ENCODE measurements at regions not wholly inside any gene's neighbourhood (a gene's known extent, or its start where the extent isn't known, plus 50 kb on each side); places are given as distances from the start of the nearest gene placed in this dataset.

DNA sequence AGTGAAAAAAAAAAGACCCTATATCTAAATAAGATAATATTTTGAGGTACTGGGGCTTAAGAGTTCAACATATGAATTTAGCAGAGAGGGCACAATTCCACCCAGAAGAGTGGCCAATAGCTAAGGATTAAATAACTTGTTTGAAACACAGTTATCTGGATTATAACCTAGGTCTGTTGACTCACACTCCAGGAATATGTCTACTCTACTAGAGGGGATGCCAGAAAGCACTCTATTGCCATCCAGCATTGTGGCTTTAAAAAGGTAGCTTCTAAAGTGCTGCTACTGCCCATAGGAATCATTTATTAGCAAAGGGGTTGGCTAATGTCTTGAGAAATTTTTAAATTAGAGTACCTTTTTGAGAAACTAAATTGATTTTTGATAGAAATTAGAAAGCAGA lies 102.2 kb downstream of the PPP1R3A start:
- H4K20me1 ChIP-seq (ENCODE audit: insufficient read depth, low read length, poor library complexity, severe bottlenecking), result no peaks in the 10 kb centered on the region

GRCh38 chr7:113813471-113813870 lies 105.3 kb downstream of the PPP1R3A start:
- Histone ChIP-seq H3K79me2 (ENCODE audit: insufficient read depth, low read length) (no peaks in the 10 kb centered on the region), H3K9me3 (ENCODE audit: insufficient read depth, low read depth, low read length) (no peaks in the 10 kb centered on the region), H4K20me1 (ENCODE audit: insufficient read depth, low read length, poor library complexity, severe bottlenecking) (no peaks in the 10 kb centered on the region), H3K36me3 (ENCODE audit: insufficient read depth, low read length) (no peaks in the 10 kb centered on the region), H3F3A (ENCODE audit: low read depth) (no peaks in the 10 kb centered on the region), H3K4me2 (ENCODE audit: low read depth, low read length, poor library complexity, severe bottlenecking) (no peak overlapping the region), H3K27me3 (ENCODE audit: insufficient read depth, low read length, poor library complexity, severe bottlenecking) (no peaks in the 10 kb centered on the region), H3K4me1 (ENCODE audit: insufficient read depth, low read length, poor library complexity, severe bottlenecking) (no peaks in the 10 kb centered on the region), H2AFZ (ENCODE audit: low read length) (no peak overlapping the region), H3K4me3 (ENCODE audit: low read length, poor library complexity, severe bottlenecking) (no peak overlapping the region), H3K9me2 (replicated peaks; ENCODE audit: low read depth, low read length) (no peaks in the 10 kb centered on the region), H3K9ac (ENCODE audit: low read depth, low read length, poor library complexity, severe bottlenecking) (no peak overlapping the region)
- TF ChIP-seq CTCF (conservative IDR thresholded peaks at IDR 0.05; ENCODE audit: low read length), result no peak

More for the DNA sequence above, 102.2 kb downstream of the PPP1R3A start:
- Histone ChIP-seq H3K36me3 (ENCODE audit: insufficient read depth, low read length) (no peaks in the 10 kb centered on the region), H3F3A (ENCODE audit: low read depth) (no peaks in the 10 kb centered on the region), H3K9ac (ENCODE audit: low read depth, low read length, poor library complexity, severe bottlenecking) (no peak overlapping the region), H3K4me2 (ENCODE audit: low read depth, low read length, poor library complexity, severe bottlenecking) (no peak overlapping the region), H3K9me3 (ENCODE audit: insufficient read depth, low read depth, low read length) (no peaks in the 10 kb centered on the region), H3K79me2 (ENCODE audit: insufficient read depth, low read length) (no peaks in the 10 kb centered on the region), H3K27me3 (ENCODE audit: insufficient read depth, low read length, poor library complexity, severe bottlenecking) (no peaks in the 10 kb centered on the region), H3K4me1 (ENCODE audit: insufficient read depth, low read length, poor library complexity, severe bottlenecking) (no peaks in the 10 kb centered on the region), H2AFZ (ENCODE audit: low read length) (no peak overlapping the region), H3K4me3 (ENCODE audit: low read length, poor library complexity, severe bottlenecking) (no peak overlapping the region), H3K9me2 (replicated peaks; ENCODE audit: low read depth, low read length) (no peaks in the 10 kb centered on the region)
- TF ChIP-seq CTCF (conservative IDR thresholded peaks at IDR 0.05; ENCODE audit: low read length), result no peak
- TF ChIP-seq EZH2phosphoT487 (IDR thresholded peaks at IDR 0.05; ENCODE audit: borderline replicate concordance), result no peak

- H2AFZ ChIP-seq (ENCODE audit: low read length), result no peak overlapping the region
- H3K4me1 ChIP-seq (ENCODE audit: insufficient read depth, low read length, poor library complexity, severe bottlenecking), result no peaks in the 10 kb centered on the region
- H3K27me3 ChIP-seq (ENCODE audit: insufficient read depth, low read length, poor library complexity, severe bottlenecking), result no peaks in the 10 kb centered on the region
Observed at GRCh38 chr7:113812591-113813255, 106.1 kb downstream of the PPP1R3A start.

More at GRCh38 chr7:113812591-113813255, 106.1 kb downstream of the PPP1R3A start:
- Histone ChIP-seq H3K4me2 (ENCODE audit: low read depth, low read length, poor library complexity, severe bottlenecking) (no peak overlapping the region), H3K9me2 (replicated peaks; ENCODE audit: low read depth, low read length) (no peaks in the 10 kb centered on the region), H3K36me3 (ENCODE audit: insufficient read depth, low read length) (no peaks in the 10 kb centered on the region), H3F3A (ENCODE audit: low read depth) (no peaks in the 10 kb centered on the region), H3K9ac (ENCODE audit: low read depth, low read length, poor library complexity, severe bottlenecking) (no peak overlapping the region), H3K79me2 (ENCODE audit: insufficient read depth, low read length) (no peaks in the 10 kb centered on the region), H3K9me3 (ENCODE audit: insufficient read depth, low read depth, low read length) (no peaks in the 10 kb centered on the region), H4K20me1 (ENCODE audit: insufficient read depth, low read length, poor library complexity, severe bottlenecking) (no peaks in the 10 kb centered on the region), H3K4me3 (ENCODE audit: low read length, poor library complexity, severe bottlenecking) (no peak overlapping the region)
- no peak for TF ChIP-seq CTCF (conservative IDR thresholded peaks at IDR 0.05; ENCODE audit: low read length)
- TF ChIP-seq EZH2phosphoT487 (IDR thresholded peaks at IDR 0.05; ENCODE audit: borderline replicate concordance), result no peak
